Prostate gland (tissue), 2 donors: ENCODE measurements at regions not wholly inside any gene's neighbourhood (a gene's known extent, or its start where the extent isn't known, plus 50 kb on each side); places are given as distances from the start of the nearest gene placed in this dataset.

Experiments used
- DNase-seq: peaks from one replicate; pipeline ENCODE4 v3.0.0-alpha.2; 2019; ENCODE audit warnings: low spot score
- H3K27ac ChIP-seq, 2 donors: fragments of 200-600 bp; sonication (generic); 2 replicates each; pipeline ENCODE4 v1.5.1; 2017 to 2019
- H3K27me3 ChIP-seq: fragments of 200-600 bp; sonication (generic); replicated peaks from 2 replicates; pipeline ENCODE4 v1.5.1; 2019; ENCODE audit not compliant: insufficient read depth
- H3K36me3 ChIP-seq, 2 donors: fragments of 200-600 bp; sonication (generic); 1 replicate in 1 of 2; 2 replicates in 1 of 2; pipeline versions ENCODE4 v1.5.1 to v1.8.1; 2017 to 2019
- H3K4me1 ChIP-seq: fragments of 200-600 bp; sonication (generic); replicated peaks from 2 replicates; pipeline ENCODE4 v1.5.1; 2019
- H3K4me3 ChIP-seq, 2 donors: fragments of 200-600 bp; sonication (generic); 2 replicates each; pipeline ENCODE4 v1.5.1; 2017 to 2019
- H3K9me3 ChIP-seq: fragments of 200-600 bp; sonication (generic); 2 replicates; pipeline ENCODE4 v1.5.1; 2017
- POLR2A ChIP-seq: fragments of 450-650 bp; IDR thresholded peaks from one replicate; pipeline ENCODE4 v1.6.1; 2016; ENCODE audit warnings: antibody characterized with exemption, mild to moderate bottlenecking
- POLR2AphosphoS5 ChIP-seq: sonication (generic); formaldehyde crosslinking; IDR thresholded peaks from one replicate; pipeline ENCODE4 v1.6.1; 2017; ENCODE audit warnings: antibody characterized with exemption
- WGBS: methylation state at CpG from one replicate; pipeline ENCODE4 v1.1.5; 2018; 5-methylcytosine and 5-hydroxymethylcytosine counted together
- intact Hi-C: fragments of 100-400 bp; cut with DNase I; formaldehyde crosslinking; loops from one replicate; pipeline ENCODE4 v1.14.2; 2022
- TF ChIP-seq, protein P1 (sequence below), 4 experiments: fragments of 200-600 bp in 2 of 4; fragments of 450-650 bp in 2 of 4; sonication (generic) in 2 of 4; IDR thresholded peaks; 1 replicate in 3 of 4; 2 replicates in 1 of 4; pipeline ENCODE4 v1.5.1; 2016 to 2019; ENCODE audit warnings: antibody characterized with exemption in 4 of 4, mild to moderate bottlenecking in 2 of 4, moderate library complexity in 2 of 4

DNA sequence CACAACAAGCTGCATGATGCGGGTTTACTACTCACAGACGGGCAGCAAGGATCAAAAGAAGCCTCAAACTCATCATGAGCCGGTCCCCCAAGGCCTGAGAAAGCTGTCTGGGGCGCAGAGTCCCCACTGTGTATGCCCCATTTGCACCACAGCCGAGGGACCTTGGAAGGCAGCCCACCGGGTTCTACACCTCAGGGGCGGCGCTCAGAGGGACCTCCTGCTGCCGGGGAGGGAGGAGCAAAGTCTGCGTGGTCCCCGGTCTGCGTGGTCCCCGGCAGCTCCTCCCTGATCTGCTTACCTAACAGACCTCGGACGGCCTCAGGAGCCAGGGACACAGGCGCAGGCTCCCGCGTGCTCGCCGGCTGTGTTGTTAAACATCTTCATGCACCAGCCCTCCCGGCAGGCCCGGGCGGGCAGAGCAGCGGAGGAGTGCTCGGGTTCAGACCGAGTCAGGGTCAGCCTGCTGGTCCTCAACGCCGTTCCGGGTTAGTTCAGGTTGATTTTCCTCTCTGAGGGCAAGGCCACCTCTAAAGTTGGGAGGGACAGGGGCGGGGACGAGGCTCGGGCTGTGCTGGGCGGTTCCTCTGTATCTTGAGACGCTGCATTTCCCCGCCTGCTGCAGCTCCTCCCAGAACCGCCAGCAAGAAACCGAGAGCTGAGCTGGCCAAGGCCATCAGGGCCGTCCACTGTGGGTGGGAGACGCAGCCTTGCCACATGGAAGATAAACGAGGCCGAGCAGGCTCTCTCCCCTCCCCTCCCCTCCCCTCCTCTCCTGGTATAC, 74.6 kb downstream of the MRPL36 start:
- Histone ChIP-seq H3K9me3 (no peaks in the 10 kb centered on the region), H3K36me3 (no peaks in the 10 kb centered on the region), H3K4me1 (no peaks in the 10 kb centered on the region), H3K27me3 (no peaks in the 10 kb centered on the region), H3K27ac (no peak overlapping the region), H3K4me3 (no peak overlapping the region)
- peak; percentile 3 for DNase-seq
- no peak for TF ChIP-seq POLR2A
- TF ChIP-seq, protein P1, sequence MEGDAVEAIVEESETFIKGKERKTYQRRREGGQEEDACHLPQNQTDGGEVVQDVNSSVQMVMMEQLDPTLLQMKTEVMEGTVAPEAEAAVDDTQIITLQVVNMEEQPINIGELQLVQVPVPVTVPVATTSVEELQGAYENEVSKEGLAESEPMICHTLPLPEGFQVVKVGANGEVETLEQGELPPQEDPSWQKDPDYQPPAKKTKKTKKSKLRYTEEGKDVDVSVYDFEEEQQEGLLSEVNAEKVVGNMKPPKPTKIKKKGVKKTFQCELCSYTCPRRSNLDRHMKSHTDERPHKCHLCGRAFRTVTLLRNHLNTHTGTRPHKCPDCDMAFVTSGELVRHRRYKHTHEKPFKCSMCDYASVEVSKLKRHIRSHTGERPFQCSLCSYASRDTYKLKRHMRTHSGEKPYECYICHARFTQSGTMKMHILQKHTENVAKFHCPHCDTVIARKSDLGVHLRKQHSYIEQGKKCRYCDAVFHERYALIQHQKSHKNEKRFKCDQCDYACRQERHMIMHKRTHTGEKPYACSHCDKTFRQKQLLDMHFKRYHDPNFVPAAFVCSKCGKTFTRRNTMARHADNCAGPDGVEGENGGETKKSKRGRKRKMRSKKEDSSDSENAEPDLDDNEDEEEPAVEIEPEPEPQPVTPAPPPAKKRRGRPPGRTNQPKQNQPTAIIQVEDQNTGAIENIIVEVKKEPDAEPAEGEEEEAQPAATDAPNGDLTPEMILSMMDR (IDR thresholded peaks at IDR 0.05) = no peak
- no peak for TF ChIP-seq POLR2AphosphoS5
- 48% methylated on average over 35 of the region's 41 CpGs for WGBS
- intact Hi-C loops = no loop called here

DNA sequence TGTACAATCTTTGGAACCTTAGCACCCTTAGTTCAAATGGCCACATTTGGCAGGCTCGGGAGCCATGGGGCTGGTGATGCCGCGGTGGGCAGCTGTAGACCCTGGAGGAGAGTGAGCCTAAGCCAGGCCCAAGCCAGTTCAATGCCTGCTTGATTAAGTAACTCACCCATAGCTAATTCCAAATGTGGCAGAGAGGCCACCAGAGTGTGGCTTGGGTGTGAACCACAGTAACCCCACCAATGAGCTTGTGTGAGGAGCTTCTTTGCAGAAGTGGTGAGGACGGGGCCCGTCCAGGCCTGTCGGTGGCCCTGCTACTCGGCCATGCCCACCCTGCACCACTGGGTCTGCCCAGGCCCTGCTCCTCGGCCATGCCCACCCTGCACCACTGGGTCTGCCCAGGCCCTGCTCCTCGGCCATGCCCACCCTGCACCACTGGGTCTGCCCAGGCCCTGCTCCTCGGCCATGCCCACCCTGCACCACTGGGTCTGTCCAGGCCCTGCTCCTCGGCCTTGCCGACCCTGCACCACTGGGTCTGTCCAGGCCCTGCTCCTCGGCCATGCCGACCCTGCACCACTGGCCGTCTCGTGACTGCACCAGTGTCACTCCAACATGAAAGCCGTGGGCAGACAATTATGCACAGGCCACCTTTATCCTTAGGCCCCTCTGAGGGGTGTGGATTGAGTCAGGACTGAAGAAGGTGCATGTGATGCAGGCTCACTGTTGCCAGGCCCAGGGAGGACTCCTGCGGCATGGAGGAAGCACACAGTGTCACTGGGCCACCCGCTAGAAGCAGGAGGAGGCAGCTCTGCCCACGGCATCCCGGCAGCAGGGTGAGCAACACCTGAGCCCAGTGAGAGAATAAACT, 75.4 kb downstream of the MRPL36 start:
- no peak overlapping the region for H3K4me3 ChIP-seq
- peak; percentile 3 for DNase-seq
- no peaks in the 10 kb centered on the region for H3K36me3 ChIP-seq
- no peaks in the 10 kb centered on the region for H3K9me3 ChIP-seq
- TF ChIP-seq POLR2AphosphoS5 = no peak
- no peak for TF ChIP-seq POLR2A
- TF ChIP-seq, protein P1 (IDR thresholded peaks at IDR 0.05) = no peak
- 86% methylated on average over 21 of the region's 21 CpGs for WGBS
- intact Hi-C loops = no loop called here
- H3K27ac ChIP-seq = no peak overlapping the region
- H3K27me3 ChIP-seq = no peaks in the 10 kb centered on the region
- H3K4me1 ChIP-seq = no peaks in the 10 kb centered on the region

DNA sequence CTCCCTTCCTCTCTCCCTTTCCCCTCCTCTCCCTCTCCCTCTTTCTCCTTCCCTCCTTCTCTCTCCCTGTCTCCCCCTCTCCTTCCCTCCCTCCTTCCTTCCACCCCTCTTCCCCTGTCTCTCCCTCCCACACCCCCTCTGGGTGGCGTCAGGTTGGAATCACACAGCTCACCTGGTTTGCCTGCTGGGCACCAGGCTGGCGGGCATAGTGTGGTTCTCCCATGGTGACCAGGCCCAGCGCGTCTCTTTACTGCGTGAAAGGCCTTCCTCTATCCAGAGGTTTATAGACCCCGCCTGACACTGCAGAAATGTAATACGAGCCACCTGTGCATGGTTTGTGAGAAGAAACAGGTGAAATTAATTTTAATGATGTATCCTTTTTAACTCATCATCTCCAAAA, 76.2 kb downstream of the MRPL36 start:
- DNase-seq = no peak
- Histone ChIP-seq H3K27me3 (no peaks in the 10 kb centered on the region), H3K27ac (no peak overlapping the region), H3K4me3 (no peak overlapping the region), H3K36me3 (no peaks in the 10 kb centered on the region), H3K4me1 (no peaks in the 10 kb centered on the region), H3K9me3 (no peaks in the 10 kb centered on the region)
- intact Hi-C loops = no loop called here
- TF ChIP-seq, protein P1 (IDR thresholded peaks at IDR 0.05) = no peak
- no peak for TF ChIP-seq POLR2A
- no peak for TF ChIP-seq POLR2AphosphoS5
- 89% methylated on average over 7 of the region's 7 CpGs for WGBS

DNA sequence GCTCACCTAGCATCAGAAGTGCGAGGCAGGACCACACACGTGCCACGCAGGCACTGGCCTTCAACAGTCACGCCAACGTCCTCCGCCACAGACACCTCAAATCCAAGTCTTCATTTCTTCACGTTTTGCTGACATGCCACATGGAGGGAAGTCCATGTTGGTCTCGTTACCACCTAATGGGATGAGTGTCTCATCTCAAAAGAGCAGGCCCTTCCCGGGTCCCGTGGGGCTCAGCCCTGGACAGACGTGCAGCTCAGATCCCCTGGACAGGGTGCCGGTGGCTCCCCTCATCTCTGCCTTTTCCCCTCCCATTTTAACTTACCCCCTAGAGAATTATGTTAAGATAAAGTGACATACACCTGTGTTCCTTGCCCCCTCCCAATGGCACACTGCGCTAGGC, 76.8 kb downstream of the MRPL36 start:
- 81% methylated on average over 13 of the region's 13 CpGs for WGBS
- intact Hi-C loops = no loop called here
- no peaks in the 10 kb centered on the region for H3K36me3 ChIP-seq
- no peak overlapping the region for H3K4me3 ChIP-seq
- DNase-seq = peak; percentile 1
- H3K9me3 ChIP-seq = no peaks in the 10 kb centered on the region
- H3K27ac ChIP-seq = no peak overlapping the region
- H3K4me1 ChIP-seq = no peaks in the 10 kb centered on the region
- H3K27me3 ChIP-seq = no peaks in the 10 kb centered on the region
- no peak for TF ChIP-seq POLR2AphosphoS5
- TF ChIP-seq POLR2A = no peak
- TF ChIP-seq, protein P1 (IDR thresholded peaks at IDR 0.05) = no peak
